ENCODE measurements at regions not wholly inside any gene's neighbourhood (a gene's known extent, or its start where the extent isn't known, plus 50 kb on each side); places are given as distances from the start of the nearest gene placed in this dataset. TPM values are rescaled to one million over a fixed set of nuclear protein-coding genes. Genes with fewer than 3 reads are reported as not detected.

Small RNA genes lying in the stretch of these regions (microRNA-seq; reads per million reads assigned to microRNA genes)
- not detected for gene MIR4455

All from kidney (tissue), 1 donor.